ENCODE measurements at regions not wholly inside any gene's neighbourhood (a gene's known extent, or its start where the extent isn't known, plus 50 kb on each side); places are given as distances from the start of the nearest gene placed in this dataset.

GRCh38 chr5:125175348-125176004 lies 429.0 kb upstream of the ZNF608 start:
- no peak for DNase-seq (ENCODE audit: low spot score)
- in situ Hi-C loops (cut with MboI; ENCODE audit: low sequenced_read_pairs, unreplicated experiment), result no loop called here
- TF ChIP-seq CTCF (IDR thresholded peaks at IDR 0.05; ENCODE audit: borderline replicate concordance, control extremely low read depth, extremely low read depth, insufficient read depth, missing control alignments), result no peak

- in situ Hi-C loops (cut with MboI; ENCODE audit: low sequenced_read_pairs, unreplicated experiment), result no loop called here
- DNase-seq (ENCODE audit: low spot score), result no peak
- TF ChIP-seq CTCF (IDR thresholded peaks at IDR 0.05; ENCODE audit: borderline replicate concordance, control extremely low read depth, extremely low read depth, insufficient read depth, missing control alignments), result no peak
Measured at GRCh38 chr5:125176005-125176390, 429.6 kb upstream of the ZNF608 start.

GRCh38 chr5:125177340-125177739 lies 430.9 kb upstream of the ZNF608 start:
- DNase-seq (ENCODE audit: low spot score), result no peak
- in situ Hi-C loops (cut with MboI; ENCODE audit: low sequenced_read_pairs, unreplicated experiment), result no loop called here
- TF ChIP-seq CTCF (IDR thresholded peaks at IDR 0.05; ENCODE audit: borderline replicate concordance, control extremely low read depth, extremely low read depth, insufficient read depth, missing control alignments), result no peak

GRCh38 chr5:125179612-125180011 lies 433.2 kb upstream of the ZNF608 start:
- in situ Hi-C loops (cut with MboI; ENCODE audit: low sequenced_read_pairs, unreplicated experiment), result no loop called here
- no peak for DNase-seq (ENCODE audit: low spot score)
- TF ChIP-seq CTCF (IDR thresholded peaks at IDR 0.05; ENCODE audit: borderline replicate concordance, control extremely low read depth, extremely low read depth, insufficient read depth, missing control alignments), result no peak

GRCh38 chr5:125180231-125180829 lies 433.9 kb upstream of the ZNF608 start:
- TF ChIP-seq CTCF (IDR thresholded peaks at IDR 0.05; ENCODE audit: borderline replicate concordance, control extremely low read depth, extremely low read depth, insufficient read depth, missing control alignments), result no peak
- no peak for DNase-seq (ENCODE audit: low spot score)
- in situ Hi-C loops (cut with MboI; ENCODE audit: low sequenced_read_pairs, unreplicated experiment), result no loop called here

GRCh38 chr5:125181159-125181558 lies 434.7 kb upstream of the ZNF608 start:
- TF ChIP-seq CTCF (IDR thresholded peaks at IDR 0.05; ENCODE audit: borderline replicate concordance, control extremely low read depth, extremely low read depth, insufficient read depth, missing control alignments), result no peak
- no peak for DNase-seq (ENCODE audit: low spot score)
- in situ Hi-C loops (cut with MboI; ENCODE audit: low sequenced_read_pairs, unreplicated experiment), result no loop called here

Measured in GM13976 (cell line).